ENCODE measurements at regions not wholly inside any gene's neighbourhood (a gene's known extent, or its start where the extent isn't known, plus 50 kb on each side); places are given as distances from the start of the nearest gene placed in this dataset.

DNA sequence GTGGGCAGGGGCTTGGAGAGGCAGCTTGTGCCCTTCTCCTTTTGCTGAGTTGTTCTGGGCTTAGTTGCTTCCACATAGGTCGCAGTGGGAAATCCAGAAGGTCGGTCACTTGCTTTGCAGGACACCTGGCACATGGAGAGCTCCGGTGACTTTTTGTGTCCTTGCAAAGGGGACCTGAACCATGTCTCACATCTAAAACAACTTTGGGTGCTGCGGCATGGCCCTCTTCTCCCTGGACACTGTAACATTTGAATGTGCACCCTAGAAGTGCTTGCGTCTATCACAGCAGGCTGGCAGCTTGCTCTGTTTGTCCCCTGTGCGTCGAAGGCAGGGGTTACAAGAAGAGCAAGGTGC, 189.9 kb upstream of the TWIST2 start:
- Histone ChIP-seq H3K4me3 (ENCODE audit: low read depth in 1 of 2, low read length in 2 of 2) (no peak overlapping the region), H4K20me1 (ENCODE audit: insufficient read depth, low read length) (no peaks in the 10 kb centered on the region; the same call in 1 of the 2 replicates), H3K4me1 (ENCODE audit: insufficient read depth, low read length) (no peaks in the 10 kb centered on the region), H3K9me3 (ENCODE audit: insufficient read depth, low read length, severe bottlenecking) (no peaks in the 10 kb centered on the region), H3K27ac (ENCODE audit: low read length) (no peak overlapping the region), H3K4me2 (ENCODE audit: insufficient read depth, low read length) (no peak overlapping the region), H3K79me2 (ENCODE audit: insufficient read depth, low read length) (no peaks in the 10 kb centered on the region), H2AFZ (ENCODE audit: low read depth, low read length) (no peak overlapping the region), H3K9ac (ENCODE audit: low read depth, low read length) (no peak overlapping the region), H3K36me3 (ENCODE audit: insufficient read depth, low read length) (no peaks in the 10 kb centered on the region), H3K27me3 (ENCODE audit: insufficient read depth, low read length, poor library complexity) (peaks cover 3% of the 10 kb centered on the region)
- ATAC-seq (ENCODE audit: insufficient read depth, low read depth) (no peak), DNase-seq (no peak)
- TF ChIP-seq, protein P1, sequence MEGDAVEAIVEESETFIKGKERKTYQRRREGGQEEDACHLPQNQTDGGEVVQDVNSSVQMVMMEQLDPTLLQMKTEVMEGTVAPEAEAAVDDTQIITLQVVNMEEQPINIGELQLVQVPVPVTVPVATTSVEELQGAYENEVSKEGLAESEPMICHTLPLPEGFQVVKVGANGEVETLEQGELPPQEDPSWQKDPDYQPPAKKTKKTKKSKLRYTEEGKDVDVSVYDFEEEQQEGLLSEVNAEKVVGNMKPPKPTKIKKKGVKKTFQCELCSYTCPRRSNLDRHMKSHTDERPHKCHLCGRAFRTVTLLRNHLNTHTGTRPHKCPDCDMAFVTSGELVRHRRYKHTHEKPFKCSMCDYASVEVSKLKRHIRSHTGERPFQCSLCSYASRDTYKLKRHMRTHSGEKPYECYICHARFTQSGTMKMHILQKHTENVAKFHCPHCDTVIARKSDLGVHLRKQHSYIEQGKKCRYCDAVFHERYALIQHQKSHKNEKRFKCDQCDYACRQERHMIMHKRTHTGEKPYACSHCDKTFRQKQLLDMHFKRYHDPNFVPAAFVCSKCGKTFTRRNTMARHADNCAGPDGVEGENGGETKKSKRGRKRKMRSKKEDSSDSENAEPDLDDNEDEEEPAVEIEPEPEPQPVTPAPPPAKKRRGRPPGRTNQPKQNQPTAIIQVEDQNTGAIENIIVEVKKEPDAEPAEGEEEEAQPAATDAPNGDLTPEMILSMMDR (IDR thresholded peaks at IDR 0.05; ENCODE audit: borderline replicate concordance, extremely low read depth, low read length, poor library complexity, severe bottlenecking): no peak
- no peak for TF ChIP-seq EZH2 (IDR thresholded peaks at IDR 0.05; ENCODE audit: borderline replicate concordance, low read depth, low read length, severe bottlenecking)

DNA sequence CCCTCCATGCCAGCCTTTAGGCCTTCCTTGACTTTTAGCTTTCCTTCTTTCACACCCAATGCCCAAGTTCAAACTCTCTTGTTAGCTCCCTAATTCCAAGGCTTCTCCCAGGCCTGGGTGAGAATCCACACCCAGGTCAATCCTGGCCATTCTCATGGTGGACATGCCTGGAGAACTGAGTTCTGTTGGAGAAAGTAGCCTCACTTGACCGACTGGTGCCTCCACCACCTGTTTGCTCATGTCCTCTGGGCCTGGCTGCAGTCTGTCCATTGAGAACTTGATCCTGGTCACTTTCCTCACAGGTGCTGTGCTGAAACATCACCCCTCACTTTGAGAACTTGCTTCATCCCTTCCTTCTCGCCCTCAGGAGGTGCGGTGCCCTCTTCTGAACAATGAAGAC, 189.1 kb upstream of the TWIST2 start:
- ATAC-seq (ENCODE audit: insufficient read depth, low read depth) (no peak), DNase-seq (no peak)
- TF ChIP-seq, protein P1 (IDR thresholded peaks at IDR 0.05; ENCODE audit: borderline replicate concordance, extremely low read depth, low read length, poor library complexity, severe bottlenecking): no peak
- TF ChIP-seq EZH2 (IDR thresholded peaks at IDR 0.05; ENCODE audit: borderline replicate concordance, low read depth, low read length, severe bottlenecking): no peak
- Histone ChIP-seq H3K79me2 (ENCODE audit: insufficient read depth, low read length) (no peaks in the 10 kb centered on the region), H3K27me3 (ENCODE audit: insufficient read depth, low read length, poor library complexity) (peaks cover 3% of the 10 kb centered on the region), H2AFZ (ENCODE audit: low read depth, low read length) (no peak overlapping the region), H3K4me3 (ENCODE audit: low read depth in 1 of 2, low read length in 2 of 2) (no peak overlapping the region), H3K4me2 (ENCODE audit: insufficient read depth, low read length) (no peak overlapping the region), H3K27ac (ENCODE audit: low read length) (no peak overlapping the region), H4K20me1 (ENCODE audit: insufficient read depth, low read length) (no peaks in the 10 kb centered on the region; the same call in 1 of the 2 replicates), H3K4me1 (ENCODE audit: insufficient read depth, low read length) (no peaks in the 10 kb centered on the region), H3K36me3 (ENCODE audit: insufficient read depth, low read length) (no peaks in the 10 kb centered on the region), H3K9ac (ENCODE audit: low read depth, low read length) (no peak overlapping the region), H3K9me3 (ENCODE audit: insufficient read depth, low read length, severe bottlenecking) (peaks cover 3% of the 10 kb centered on the region)

- no peaks in the 10 kb centered on the region for H3K36me3 ChIP-seq (ENCODE audit: insufficient read depth, low read length)
- peaks cover 3% of the 10 kb centered on the region for H3K9me3 ChIP-seq (ENCODE audit: insufficient read depth, low read length, severe bottlenecking)
- ATAC-seq (ENCODE audit: insufficient read depth, low read depth) (no peak), DNase-seq (no peak)
- no peak overlapping the region for H3K4me3 ChIP-seq (ENCODE audit: low read depth in 1 of 2, low read length in 2 of 2)
- TF ChIP-seq, protein P1 (IDR thresholded peaks at IDR 0.05; ENCODE audit: borderline replicate concordance, extremely low read depth, low read length, poor library complexity, severe bottlenecking): no peak
- no peak for TF ChIP-seq EZH2 (IDR thresholded peaks at IDR 0.05; ENCODE audit: borderline replicate concordance, low read depth, low read length, severe bottlenecking)
- no peaks in the 10 kb centered on the region for H3K4me1 ChIP-seq (ENCODE audit: insufficient read depth, low read length)
- H3K27me3 ChIP-seq (ENCODE audit: insufficient read depth, low read length, poor library complexity): peaks cover 3% of the 10 kb centered on the region
- H3K9ac ChIP-seq (ENCODE audit: low read depth, low read length): no peak overlapping the region
- H3K79me2 ChIP-seq (ENCODE audit: insufficient read depth, low read length): no peaks in the 10 kb centered on the region
- no peak overlapping the region for H2AFZ ChIP-seq (ENCODE audit: low read depth, low read length)
- no peak overlapping the region for H3K27ac ChIP-seq (ENCODE audit: low read length)
- H3K4me2 ChIP-seq (ENCODE audit: insufficient read depth, low read length): no peak overlapping the region
- H4K20me1 ChIP-seq (ENCODE audit: insufficient read depth, low read length): no peaks in the 10 kb centered on the region; the same call in 1 of the 2 replicates
Observed at GRCh38 chr2:238659231-238659630, 188.7 kb upstream of the TWIST2 start.

DNA sequence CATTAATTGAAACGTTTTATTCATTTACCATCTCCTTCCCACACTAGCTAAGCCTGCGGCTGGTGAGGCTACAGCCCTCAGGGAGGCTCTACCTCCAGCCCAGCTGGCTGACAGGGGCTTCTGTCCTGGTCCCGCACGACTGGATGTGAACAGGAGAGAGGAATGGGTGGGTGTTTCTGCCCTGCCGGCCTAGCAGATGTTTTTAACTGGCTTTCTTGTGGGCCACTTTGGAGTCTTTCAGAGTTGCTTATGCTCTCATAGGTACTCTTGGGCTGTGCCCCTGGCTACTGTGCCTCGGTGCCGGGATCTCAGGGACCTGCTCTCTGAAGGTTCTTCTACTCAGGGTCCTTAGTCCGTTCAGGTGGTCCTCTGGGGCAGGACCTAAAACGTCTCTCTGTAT, 184.3 kb upstream of the TWIST2 start:
- no peak for DNase-seq
- Histone ChIP-seq H3K79me2 (ENCODE audit: insufficient read depth, low read length) (no peaks in the 10 kb centered on the region), H3K9me3 (ENCODE audit: insufficient read depth, low read length, severe bottlenecking) (peaks cover 3% of the 10 kb centered on the region), H3K4me1 (ENCODE audit: insufficient read depth, low read length) (no peaks in the 10 kb centered on the region), H3K9ac (ENCODE audit: low read depth, low read length) (no peak overlapping the region), H3K27me3 (ENCODE audit: insufficient read depth, low read length, poor library complexity) (peaks cover 13% of the 10 kb centered on the region), H3K27ac (ENCODE audit: low read length) (no peak overlapping the region), H3K4me3 (ENCODE audit: low read depth in 1 of 2, low read length in 2 of 2) (no peak overlapping the region), H3K4me2 (ENCODE audit: insufficient read depth, low read length) (no peak overlapping the region), H4K20me1 (ENCODE audit: insufficient read depth, low read length) (no peaks in the 10 kb centered on the region), H2AFZ (ENCODE audit: low read depth, low read length) (no peak overlapping the region), H3K36me3 (ENCODE audit: insufficient read depth, low read length) (no peaks in the 10 kb centered on the region)
- TF ChIP-seq, protein P1 (IDR thresholded peaks at IDR 0.05; ENCODE audit: borderline replicate concordance, extremely low read depth, low read length, poor library complexity, severe bottlenecking): no peak
- no peak for TF ChIP-seq EZH2 (IDR thresholded peaks at IDR 0.05; ENCODE audit: borderline replicate concordance, low read depth, low read length, severe bottlenecking)
- ATAC-seq (ENCODE audit: insufficient read depth, low read depth): no peak

All from DND-41 (cell line).